C4-2B (cell line): ENCODE measurements at regions not wholly inside any gene's neighbourhood (a gene's known extent, or its start where the extent isn't known, plus 50 kb on each side); places are given as distances from the start of the nearest gene placed in this dataset.

Experiments used
- H3K27ac ChIP-seq: fragments of 450-650 bp; 2 replicates; pipeline ENCODE4 v1.5.1; 2017
- CTCF ChIP-seq: fragments of 450-650 bp; conservative IDR thresholded peaks from 2 replicates; pipeline ENCODE4 v1.5.1; 2017; ENCODE audit warnings: mild to moderate bottlenecking
- ZFX ChIP-seq: fragments of 450-650 bp; IDR thresholded peaks from 2 replicates; pipeline ENCODE4 v1.6.1; 2017

GRCh38 chr9:108786901-108787689 is 68.7 kb downstream of the ACTL7B start:
- no peak overlapping the region for H3K27ac ChIP-seq
- TF ChIP-seq CTCF, result no peak
- no peak for TF ChIP-seq ZFX

GRCh38 chr9:108786322-108786721 is 69.5 kb downstream of the ACTL7B start:
- no peak for TF ChIP-seq ZFX
- TF ChIP-seq CTCF, result no peak
- no peak overlapping the region for H3K27ac ChIP-seq

- TF ChIP-seq CTCF, result no peak
- TF ChIP-seq ZFX, result no peak
- no peak overlapping the region for H3K27ac ChIP-seq
Observed at GRCh38 chr9:108784998-108785397, 70.8 kb downstream of the ACTL7B start.

GRCh38 chr9:108783731-108784495 is 71.9 kb downstream of the ACTL7B start:
- H3K27ac ChIP-seq, result no peak overlapping the region
- TF ChIP-seq CTCF, result no peak
- no peak for TF ChIP-seq ZFX

- no peak for TF ChIP-seq ZFX
- no peak for TF ChIP-seq CTCF
Observed at GRCh38 chr9:108783326-108783725, 72.5 kb downstream of the ACTL7B start.

GRCh38 chr9:108780942-108781734 is 74.6 kb downstream of the ACTL7B start:
- H3K27ac ChIP-seq, result no peak overlapping the region
- TF ChIP-seq ZFX (no peak), CTCF (no peak)

More at GRCh38 chr9:108783326-108783725, 72.5 kb downstream of the ACTL7B start:
- no peak overlapping the region for H3K27ac ChIP-seq
